ENCODE measurements at regions not wholly inside any gene's neighbourhood (a gene's known extent, or its start where the extent isn't known, plus 50 kb on each side); places are given as distances from the start of the nearest gene placed in this dataset.
"Not testable (repeated sequence)": the region's sequence is repeated elsewhere in the genome, so short reads cannot be mapped to it uniquely, and the experiment has no call there.

GRCh38 chrX:10676235-10676957 is 56.0 kb upstream of the MID1 start:
- no peaks in the 10 kb centered on the region for H3K4me1 ChIP-seq
- no peak overlapping the region for H3K4me3 ChIP-seq
- H3K9me3 ChIP-seq, result no peaks in the 10 kb centered on the region
- WGBS, 5 donors, result 39 to 58% (median 50%) methylated on average over 15 of the region's 15 CpGs
- peaks cover 0 to 11% (median 0%) of the 10 kb centered on the region in 7 donors for H3K27me3 ChIP-seq (replicated peaks in 1 of 7)
- no peak for DNase-seq
- H3K36me3 ChIP-seq, result no peaks in the 10 kb centered on the region
- intact Hi-C loops (cut with DNase I; ENCODE audit: low total_unique reads), result no loop called here
- TF ChIP-seq CTCF (IDR thresholded peaks at IDR 0.05 in 8 of 11, conservative IDR thresholded peaks at IDR 0.05 in 3 of 11), result no peak
- no peak for TF ChIP-seq POLR2AphosphoS5 (IDR thresholded peaks at IDR 0.05)
- TF ChIP-seq POLR2A (IDR thresholded peaks at IDR 0.05), result no peak
- H3K27ac ChIP-seq, result no peak overlapping the region

GRCh38 chrX:10677490-10677889 is 57.1 kb upstream of the MID1 start:
- H3K36me3 ChIP-seq, result no peaks in the 10 kb centered on the region
- no peak overlapping the region for H3K4me3 ChIP-seq
- 60 to 87% (median 75%) methylated on average over 4 to 5 of the region's 5 CpGs for WGBS, 5 donors
- H3K4me1 ChIP-seq, result no peaks in the 10 kb centered on the region
- no peaks in the 10 kb centered on the region for H3K9me3 ChIP-seq
- H3K27ac ChIP-seq, result no peak overlapping the region
- peaks cover 0 to 11% (median 0%) of the 10 kb centered on the region in 7 donors for H3K27me3 ChIP-seq (replicated peaks in 1 of 7)
- intact Hi-C loops (cut with DNase I; ENCODE audit: low total_unique reads), result no loop called here
- no peak for TF ChIP-seq CTCF (IDR thresholded peaks at IDR 0.05 in 8 of 11, conservative IDR thresholded peaks at IDR 0.05 in 3 of 11)
- TF ChIP-seq POLR2AphosphoS5 (IDR thresholded peaks at IDR 0.05), result no peak
- no peak for TF ChIP-seq POLR2A (IDR thresholded peaks at IDR 0.05)
- DNase-seq, result no peak

DNA sequence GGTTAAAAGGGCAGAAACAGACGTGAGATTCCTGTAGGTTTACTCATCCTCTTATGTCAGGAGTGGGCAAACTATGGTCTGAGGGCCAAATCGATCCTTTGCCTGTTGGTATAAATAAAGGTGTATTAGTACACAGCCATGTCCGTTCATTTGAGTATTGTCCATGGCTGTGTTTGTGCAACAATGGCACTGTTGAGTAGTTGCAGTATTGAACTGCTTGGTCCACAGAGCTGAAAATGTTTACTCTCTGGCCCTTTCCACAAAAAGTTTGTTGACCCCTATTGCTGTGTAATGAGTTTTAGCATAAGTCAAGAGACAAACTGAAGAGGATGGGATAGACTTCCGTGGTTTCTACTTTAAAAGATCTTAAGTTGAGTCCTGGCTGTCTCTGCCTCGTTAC is 59.0 kb upstream of the MID1 start:
- 46 to 91% (median 78%) methylated on average over 5 of the region's 5 CpGs for WGBS, 5 donors
- Histone ChIP-seq H3K36me3 (no peaks in the 10 kb centered on the region), H3K27me3 (replicated peaks in 1 of 7) (peaks cover 0 to 8% (median 0%) of the 10 kb centered on the region in 7 donors), H3K4me3 (no peak overlapping the region), H3K4me1 (no peaks in the 10 kb centered on the region), H3K9me3 (no peaks in the 10 kb centered on the region), H3K27ac (no peak overlapping the region)
- TF ChIP-seq POLR2A (IDR thresholded peaks at IDR 0.05) (no peak), POLR2AphosphoS5 (IDR thresholded peaks at IDR 0.05) (no peak), CTCF (IDR thresholded peaks at IDR 0.05 in 8 of 11, conservative IDR thresholded peaks at IDR 0.05 in 3 of 11) (no peak)
- intact Hi-C loops (cut with DNase I; ENCODE audit: low total_unique reads), result no loop called here
- no peak for DNase-seq

DNA sequence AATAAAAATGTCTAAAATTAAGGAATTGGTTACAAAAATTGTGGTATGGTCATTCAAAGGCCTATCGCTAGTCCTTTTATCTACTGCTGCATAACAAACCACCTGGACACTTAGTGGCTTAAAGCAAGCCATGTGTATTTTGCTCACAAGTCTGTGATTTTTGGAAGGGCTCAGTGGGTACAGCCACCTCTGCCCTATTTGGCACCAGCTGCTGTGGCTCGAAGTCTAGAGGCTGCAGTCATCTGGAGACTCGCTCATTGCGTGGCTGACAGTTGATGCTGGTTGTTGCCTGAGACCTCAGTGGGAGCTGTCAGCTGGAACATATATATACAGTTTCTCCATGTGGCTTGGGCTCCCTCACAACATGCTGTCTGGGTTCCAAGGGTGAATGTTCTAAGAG is 60.8 kb upstream of the MID1 start:
- H3K9me3 ChIP-seq, result no peaks in the 10 kb centered on the region
- DNase-seq, result no peak
- no peak overlapping the region for H3K27ac ChIP-seq
- intact Hi-C loops (cut with DNase I; ENCODE audit: low total_unique reads), result no loop called here
- TF ChIP-seq CTCF (IDR thresholded peaks at IDR 0.05 in 8 of 11, conservative IDR thresholded peaks at IDR 0.05 in 3 of 11), result no peak
- TF ChIP-seq POLR2A (IDR thresholded peaks at IDR 0.05), result no peak
- TF ChIP-seq POLR2AphosphoS5 (IDR thresholded peaks at IDR 0.05), result no peak
- peaks cover 0 to 7% (median 0%) of the 10 kb centered on the region in 7 donors for H3K27me3 ChIP-seq (replicated peaks in 1 of 7)
- no peaks in the 10 kb centered on the region for H3K36me3 ChIP-seq
- no peak overlapping the region for H3K4me3 ChIP-seq
- 79 to 94% (median 88%) methylated on average over 4 of the region's 4 CpGs for WGBS, 5 donors
- H3K4me1 ChIP-seq, result no peaks in the 10 kb centered on the region

DNA sequence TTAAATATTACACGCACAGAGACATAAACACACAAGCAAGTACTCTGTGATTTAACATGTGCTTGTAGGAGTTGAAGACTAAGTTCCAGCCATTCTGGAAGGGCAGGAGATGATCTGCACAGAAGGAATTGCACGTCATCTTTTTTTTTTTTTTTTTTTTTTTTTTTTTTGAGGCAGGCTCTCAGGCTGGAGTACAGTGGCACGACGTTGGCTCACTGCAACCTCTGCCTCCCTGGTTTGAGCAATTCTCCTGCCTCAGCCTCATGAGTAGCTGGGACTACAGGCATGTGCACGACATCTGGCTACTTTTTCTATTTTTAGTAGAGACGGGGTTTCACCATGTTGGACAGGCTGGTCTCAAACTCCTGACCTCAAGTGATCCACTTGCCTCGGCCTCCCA is 63.2 kb upstream of the MID1 start:
- H3K36me3 ChIP-seq; H3K27ac ChIP-seq; DNase-seq; H3K4me1 ChIP-seq; intact Hi-C loops (cut with DNase I; ENCODE audit: low total_unique reads); H3K9me3 ChIP-seq; H3K27me3 ChIP-seq (replicated peaks in 1 of 7); H3K4me3 ChIP-seq: not testable (repeated sequence)
- WGBS, 5 donors, result 73 to 90% (median 84%) methylated on average over 6 to 7 of the region's 7 CpGs

All from spleen (tissue), 11 donors.